ENCODE measurements at regions not wholly inside any gene's neighbourhood (a gene's known extent, or its start where the extent isn't known, plus 50 kb on each side); places are given as distances from the start of the nearest gene placed in this dataset.

DNA sequence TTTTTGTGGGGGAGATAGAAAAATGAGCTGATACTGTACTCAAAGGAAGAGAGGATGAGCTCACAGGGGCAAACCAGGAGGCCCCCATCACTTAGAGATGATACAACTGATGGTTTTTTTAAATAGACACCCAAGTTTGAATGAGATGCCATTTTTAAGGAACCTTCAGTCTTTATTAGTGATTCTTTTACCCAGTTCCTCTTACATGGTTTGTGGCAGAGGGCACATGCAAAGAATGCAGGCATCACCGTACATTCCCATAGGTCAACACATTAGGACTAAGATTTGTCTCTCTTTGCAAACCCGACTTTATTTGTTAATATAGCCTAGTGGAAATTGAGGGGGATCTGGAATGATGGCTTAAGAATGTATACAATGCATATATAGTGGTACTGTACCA, 250.9 kb downstream of the ASXL3 start:
- in situ Hi-C loops (cut with HindIII; ENCODE audit: low pct_unique_long_range_greater_than_20kb, low sequenced_read_pairs) = no loop called here
- ATAC-seq = no peak

DNA sequence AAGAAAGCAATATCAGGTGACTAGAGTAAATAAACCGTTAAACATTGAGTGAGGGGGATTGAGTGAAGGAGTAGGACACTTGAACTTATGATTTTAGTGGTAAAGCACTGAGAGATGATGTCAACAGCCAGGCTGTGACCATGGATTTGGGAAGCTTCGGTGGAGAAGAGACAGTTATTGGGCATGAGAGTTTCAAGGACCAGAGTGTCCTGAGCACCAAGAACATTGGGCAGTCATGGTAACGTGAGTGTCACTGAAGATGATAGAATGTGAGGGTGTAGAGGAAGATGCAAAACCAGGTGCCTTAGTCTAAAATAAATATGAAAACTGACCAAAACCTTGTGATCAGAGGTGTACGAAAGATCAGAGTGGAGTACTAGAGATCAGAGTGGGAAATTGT, 248.1 kb downstream of the ASXL3 start:
- in situ Hi-C loops (cut with HindIII; ENCODE audit: low pct_unique_long_range_greater_than_20kb, low sequenced_read_pairs) = no loop called here
- intact Hi-C loops (cut with micrococcal nuclease; ENCODE audit: unreplicated experiment) = no loop called here
- H3K27me3 ChIP-seq (ENCODE audit: control insufficient read depth, insufficient read depth, low read length) = no peaks in the 10 kb centered on the region
- no peak overlapping the region for H3K4me3 ChIP-seq (ENCODE audit: low read depth in 2 of 2, low read length in 2 of 2)
- ChIA-PET POLR2A (no interaction called here), CTCF (no interaction called here)
- no peak for TF ChIP-seq SIN3A (IDR thresholded peaks at IDR 0.05; ENCODE audit: borderline replicate concordance, insufficient read depth, low read depth, low read length)
- TF ChIP-seq, protein P1, sequence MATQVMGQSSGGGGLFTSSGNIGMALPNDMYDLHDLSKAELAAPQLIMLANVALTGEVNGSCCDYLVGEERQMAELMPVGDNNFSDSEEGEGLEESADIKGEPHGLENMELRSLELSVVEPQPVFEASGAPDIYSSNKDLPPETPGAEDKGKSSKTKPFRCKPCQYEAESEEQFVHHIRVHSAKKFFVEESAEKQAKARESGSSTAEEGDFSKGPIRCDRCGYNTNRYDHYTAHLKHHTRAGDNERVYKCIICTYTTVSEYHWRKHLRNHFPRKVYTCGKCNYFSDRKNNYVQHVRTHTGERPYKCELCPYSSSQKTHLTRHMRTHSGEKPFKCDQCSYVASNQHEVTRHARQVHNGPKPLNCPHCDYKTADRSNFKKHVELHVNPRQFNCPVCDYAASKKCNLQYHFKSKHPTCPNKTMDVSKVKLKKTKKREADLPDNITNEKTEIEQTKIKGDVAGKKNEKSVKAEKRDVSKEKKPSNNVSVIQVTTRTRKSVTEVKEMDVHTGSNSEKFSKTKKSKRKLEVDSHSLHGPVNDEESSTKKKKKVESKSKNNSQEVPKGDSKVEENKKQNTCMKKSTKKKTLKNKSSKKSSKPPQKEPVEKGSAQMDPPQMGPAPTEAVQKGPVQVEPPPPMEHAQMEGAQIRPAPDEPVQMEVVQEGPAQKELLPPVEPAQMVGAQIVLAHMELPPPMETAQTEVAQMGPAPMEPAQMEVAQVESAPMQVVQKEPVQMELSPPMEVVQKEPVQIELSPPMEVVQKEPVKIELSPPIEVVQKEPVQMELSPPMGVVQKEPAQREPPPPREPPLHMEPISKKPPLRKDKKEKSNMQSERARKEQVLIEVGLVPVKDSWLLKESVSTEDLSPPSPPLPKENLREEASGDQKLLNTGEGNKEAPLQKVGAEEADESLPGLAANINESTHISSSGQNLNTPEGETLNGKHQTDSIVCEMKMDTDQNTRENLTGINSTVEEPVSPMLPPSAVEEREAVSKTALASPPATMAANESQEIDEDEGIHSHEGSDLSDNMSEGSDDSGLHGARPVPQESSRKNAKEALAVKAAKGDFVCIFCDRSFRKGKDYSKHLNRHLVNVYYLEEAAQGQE (IDR thresholded peaks at IDR 0.05; ENCODE audit: insufficient read depth in 1 of 2, low read depth in 2 of 2, low read length in 1 of 2) = no peak
- TF ChIP-seq TCF7L2 (IDR thresholded peaks at IDR 0.05; ENCODE audit: low read depth, low read length) = no peak
- no peak for TF ChIP-seq POLR2AphosphoS5 (IDR thresholded peaks at IDR 0.05; ENCODE audit: low read depth, low read length)
- TF ChIP-seq, protein P2, sequence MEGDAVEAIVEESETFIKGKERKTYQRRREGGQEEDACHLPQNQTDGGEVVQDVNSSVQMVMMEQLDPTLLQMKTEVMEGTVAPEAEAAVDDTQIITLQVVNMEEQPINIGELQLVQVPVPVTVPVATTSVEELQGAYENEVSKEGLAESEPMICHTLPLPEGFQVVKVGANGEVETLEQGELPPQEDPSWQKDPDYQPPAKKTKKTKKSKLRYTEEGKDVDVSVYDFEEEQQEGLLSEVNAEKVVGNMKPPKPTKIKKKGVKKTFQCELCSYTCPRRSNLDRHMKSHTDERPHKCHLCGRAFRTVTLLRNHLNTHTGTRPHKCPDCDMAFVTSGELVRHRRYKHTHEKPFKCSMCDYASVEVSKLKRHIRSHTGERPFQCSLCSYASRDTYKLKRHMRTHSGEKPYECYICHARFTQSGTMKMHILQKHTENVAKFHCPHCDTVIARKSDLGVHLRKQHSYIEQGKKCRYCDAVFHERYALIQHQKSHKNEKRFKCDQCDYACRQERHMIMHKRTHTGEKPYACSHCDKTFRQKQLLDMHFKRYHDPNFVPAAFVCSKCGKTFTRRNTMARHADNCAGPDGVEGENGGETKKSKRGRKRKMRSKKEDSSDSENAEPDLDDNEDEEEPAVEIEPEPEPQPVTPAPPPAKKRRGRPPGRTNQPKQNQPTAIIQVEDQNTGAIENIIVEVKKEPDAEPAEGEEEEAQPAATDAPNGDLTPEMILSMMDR (IDR thresholded peaks at IDR 0.05) = no peak
- no TSS peak for BruUV-seq (replicated peaks)
- H3K36me3 ChIP-seq (ENCODE audit: control insufficient read depth, insufficient read depth, low read length) = no peaks in the 10 kb centered on the region
- DNase-seq (ENCODE audit: low read depth, low spot score) = no peak
- H3K27ac ChIP-seq (ENCODE audit: low read length) = no peak overlapping the region
- H3K9me3 ChIP-seq (ENCODE audit: control insufficient read depth, insufficient read depth, low read depth, low read length) = no peaks in the 10 kb centered on the region
- ATAC-seq = no peak
- no peaks in the 10 kb centered on the region for H3K4me1 ChIP-seq (ENCODE audit: control insufficient read depth, insufficient read depth, low read length)

More for the DNA sequence above, 250.9 kb downstream of the ASXL3 start:
- H3K4me3 ChIP-seq (ENCODE audit: low read depth in 2 of 2, low read length in 2 of 2) = no peak overlapping the region
- BruUV-seq (replicated peaks) = no TSS peak
- ChIA-PET CTCF (no interaction called here), POLR2A (no interaction called here)
- no peaks in the 10 kb centered on the region for H3K4me1 ChIP-seq (ENCODE audit: control insufficient read depth, insufficient read depth, low read length)
- no peaks in the 10 kb centered on the region for H3K9me3 ChIP-seq (ENCODE audit: control insufficient read depth, insufficient read depth, low read depth, low read length)
- no peak overlapping the region for H3K27ac ChIP-seq (ENCODE audit: low read length)
- TF ChIP-seq, protein P1 (IDR thresholded peaks at IDR 0.05; ENCODE audit: insufficient read depth in 1 of 2, low read depth in 2 of 2, low read length in 1 of 2) = no peak
- no peak for TF ChIP-seq TCF7L2 (IDR thresholded peaks at IDR 0.05; ENCODE audit: low read depth, low read length)
- no peak for TF ChIP-seq POLR2AphosphoS5 (IDR thresholded peaks at IDR 0.05; ENCODE audit: low read depth, low read length)
- TF ChIP-seq SIN3A (IDR thresholded peaks at IDR 0.05; ENCODE audit: borderline replicate concordance, insufficient read depth, low read depth, low read length) = no peak
- TF ChIP-seq, protein P2 (IDR thresholded peaks at IDR 0.05) = no peak
- intact Hi-C loops (cut with micrococcal nuclease; ENCODE audit: unreplicated experiment) = no loop called here
- H3K36me3 ChIP-seq (ENCODE audit: control insufficient read depth, insufficient read depth, low read length) = no peaks in the 10 kb centered on the region
- DNase-seq (ENCODE audit: low read depth, low spot score) = no peak
- no peaks in the 10 kb centered on the region for H3K27me3 ChIP-seq (ENCODE audit: control insufficient read depth, insufficient read depth, low read length)
